ENCODE measurements at regions not wholly inside any gene's neighbourhood (a gene's known extent, or its start where the extent isn't known, plus 50 kb on each side); places are given as distances from the start of the nearest gene placed in this dataset.

- no peak overlapping the region for H3K4me2 ChIP-seq (ENCODE audit: low read depth, low read length)
- no peak for TF ChIP-seq EZH2 (optimal IDR thresholded peaks at IDR 0.05; ENCODE audit: low read depth, low read length)
- TF ChIP-seq EZH2phosphoT487 (IDR thresholded peaks at IDR 0.05; ENCODE audit: low read length) = no peak
- TF ChIP-seq CTCF (IDR thresholded peaks at IDR 0.05; ENCODE audit: low read length) = no peak
- H2AFZ ChIP-seq (ENCODE audit: low read length) = no peak overlapping the region
- no peaks in the 10 kb centered on the region for H4K20me1 ChIP-seq (ENCODE audit: insufficient read depth, low read length)
- H3K79me2 ChIP-seq (ENCODE audit: low read length) = no peaks in the 10 kb centered on the region
- H3K27ac ChIP-seq (ENCODE audit: low read length) = no peak overlapping the region
- H3K9ac ChIP-seq (ENCODE audit: low read length) = no peak overlapping the region
- H3F3A ChIP-seq (ENCODE audit: insufficient read depth, low read length) = no peaks in the 10 kb centered on the region
- no peaks in the 10 kb centered on the region for H3K27me3 ChIP-seq (replicated peaks; ENCODE audit: insufficient read depth, low read length)
- no peaks in the 10 kb centered on the region for H3K9me3 ChIP-seq (replicated peaks; ENCODE audit: insufficient read depth, low read length)
- no peak overlapping the region for H3K4me3 ChIP-seq (ENCODE audit: low read length)
- H3K4me1 ChIP-seq (ENCODE audit: low read length) = no peaks in the 10 kb centered on the region
- no peak for DNase-seq
- no peaks in the 10 kb centered on the region for H3K9me2 ChIP-seq (replicated peaks; ENCODE audit: insufficient read depth, low read length)
- H3K36me3 ChIP-seq (replicated peaks; ENCODE audit: insufficient read depth, low read length) = no peaks in the 10 kb centered on the region
Observed at GRCh38 chr3:59133311-59133710, 83.5 kb upstream of the CFAP20DC start.

GRCh38 chr3:59131016-59131766, 81.4 kb upstream of the CFAP20DC start:
- Histone ChIP-seq H3K27me3 (replicated peaks; ENCODE audit: insufficient read depth, low read length) (no peaks in the 10 kb centered on the region), H3K79me2 (ENCODE audit: low read length) (no peaks in the 10 kb centered on the region), H3K27ac (ENCODE audit: low read length) (no peak overlapping the region), H3F3A (ENCODE audit: insufficient read depth, low read length) (no peaks in the 10 kb centered on the region), H3K36me3 (replicated peaks; ENCODE audit: insufficient read depth, low read length) (no peaks in the 10 kb centered on the region), H3K9me2 (replicated peaks; ENCODE audit: insufficient read depth, low read length) (no peaks in the 10 kb centered on the region), H3K9ac (ENCODE audit: low read length) (no peak overlapping the region), H2AFZ (ENCODE audit: low read length) (no peak overlapping the region), H3K4me3 (ENCODE audit: low read length) (no peak overlapping the region), H4K20me1 (ENCODE audit: insufficient read depth, low read length) (no peaks in the 10 kb centered on the region), H3K9me3 (replicated peaks; ENCODE audit: insufficient read depth, low read length) (no peaks in the 10 kb centered on the region), H3K4me2 (ENCODE audit: low read depth, low read length) (no peak overlapping the region), H3K4me1 (ENCODE audit: low read length) (no peaks in the 10 kb centered on the region)
- TF ChIP-seq EZH2phosphoT487 (IDR thresholded peaks at IDR 0.05; ENCODE audit: low read length) (no peak), EZH2 (optimal IDR thresholded peaks at IDR 0.05; ENCODE audit: low read depth, low read length) (no peak), CTCF (IDR thresholded peaks at IDR 0.05; ENCODE audit: low read length) (no peak)
- no peak for DNase-seq

GRCh38 chr3:59128685-59129084, 78.9 kb upstream of the CFAP20DC start:
- no peaks in the 10 kb centered on the region for H4K20me1 ChIP-seq (ENCODE audit: insufficient read depth, low read length)
- no peaks in the 10 kb centered on the region for H3K9me2 ChIP-seq (replicated peaks; ENCODE audit: insufficient read depth, low read length)
- no peak overlapping the region for H3K9ac ChIP-seq (ENCODE audit: low read length)
- no peaks in the 10 kb centered on the region for H3K9me3 ChIP-seq (replicated peaks; ENCODE audit: insufficient read depth, low read length)
- TF ChIP-seq EZH2 (optimal IDR thresholded peaks at IDR 0.05; ENCODE audit: low read depth, low read length) (no peak), CTCF (IDR thresholded peaks at IDR 0.05; ENCODE audit: low read length) (no peak)
- H3K4me2 ChIP-seq (ENCODE audit: low read depth, low read length) = no peak overlapping the region
- no peaks in the 10 kb centered on the region for H3K36me3 ChIP-seq (replicated peaks; ENCODE audit: insufficient read depth, low read length)
- H2AFZ ChIP-seq (ENCODE audit: low read length) = no peak overlapping the region
- H3K79me2 ChIP-seq (ENCODE audit: low read length) = no peaks in the 10 kb centered on the region
- H3F3A ChIP-seq (ENCODE audit: insufficient read depth, low read length) = no peaks in the 10 kb centered on the region
- H3K27ac ChIP-seq (ENCODE audit: low read length) = no peak overlapping the region
- H3K27me3 ChIP-seq (replicated peaks; ENCODE audit: insufficient read depth, low read length) = no peaks in the 10 kb centered on the region
- no peak for DNase-seq
- H3K4me3 ChIP-seq (ENCODE audit: low read length) = no peak overlapping the region
- H3K4me1 ChIP-seq (ENCODE audit: low read length) = no peaks in the 10 kb centered on the region

Data from MM.1S (cell line).